Activated CD8-positive, alpha-beta memory T cell treated with anti-CD3 and anti-CD28 coated beads, Interleukin-2, amount 50 U/mL, for 4 hours (primary cell): ENCODE measurements at regions not wholly inside any gene's neighbourhood (a gene's known extent, or its start where the extent isn't known, plus 50 kb on each side); places are given as distances from the start of the nearest gene placed in this dataset.

Experiments used
- DNase-seq: peaks from one replicate; pipeline ENCODE4 v3.0.0-alpha.2; 2020

- no peak for DNase-seq
Measured at GRCh38 chr2:21288299-21288698, 164.5 kb downstream of the TDRD15 start.

- no peak for DNase-seq
Measured at GRCh38 chr2:21288739-21289520, 165.2 kb downstream of the TDRD15 start.

GRCh38 chr2:21289551-21289950 is 165.8 kb downstream of the TDRD15 start:
- no peak for DNase-seq

DNA sequence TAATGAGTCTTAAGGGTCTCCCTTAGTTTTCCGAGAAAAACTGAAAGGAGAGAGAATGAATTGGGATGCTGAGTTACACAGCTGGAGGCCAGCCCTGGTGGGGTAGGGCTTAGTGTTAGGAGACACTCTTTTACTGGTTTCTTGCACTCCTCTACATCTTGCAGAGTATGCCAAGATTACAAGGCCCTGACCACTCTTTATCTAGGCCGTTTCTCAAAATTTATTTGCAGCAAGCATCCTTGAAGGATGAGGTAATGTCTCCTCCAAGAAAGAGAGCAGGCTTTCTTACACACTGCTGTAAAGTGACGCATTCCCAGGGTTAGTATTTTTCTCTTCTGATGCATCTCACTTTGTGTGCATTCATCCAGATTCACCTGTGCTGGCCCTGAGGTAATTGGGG is 166.2 kb downstream of the TDRD15 start:
- no peak for DNase-seq

GRCh38 chr2:21291426-21291825 is 167.7 kb downstream of the TDRD15 start:
- no peak for DNase-seq

DNA sequence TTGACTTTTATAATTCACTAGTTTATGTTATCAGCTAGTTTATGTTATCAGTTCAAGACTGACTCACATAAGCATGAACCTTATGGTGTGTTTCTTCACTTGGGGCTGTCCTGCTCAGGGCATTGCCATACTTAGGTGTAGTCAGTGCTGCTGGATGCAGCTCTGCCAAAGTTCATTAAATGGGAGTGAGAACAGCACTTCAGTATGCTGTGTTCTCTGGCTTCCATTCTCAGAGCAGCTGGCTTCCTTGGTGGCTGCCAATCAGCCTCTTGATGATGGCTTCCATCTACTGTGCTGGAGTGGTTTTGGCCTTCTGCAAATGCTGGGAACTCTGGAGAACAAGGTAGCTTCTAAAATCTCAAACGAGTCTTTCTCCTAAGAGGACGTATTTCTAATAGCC is 170.7 kb downstream of the TDRD15 start:
- no peak for DNase-seq

GRCh38 chr2:21299411-21299810 is 175.6 kb downstream of the TDRD15 start:
- DNase-seq = no peak

- no peak for DNase-seq
Measured at GRCh38 chr2:21301871-21302455, 178.2 kb downstream of the TDRD15 start.

DNA sequence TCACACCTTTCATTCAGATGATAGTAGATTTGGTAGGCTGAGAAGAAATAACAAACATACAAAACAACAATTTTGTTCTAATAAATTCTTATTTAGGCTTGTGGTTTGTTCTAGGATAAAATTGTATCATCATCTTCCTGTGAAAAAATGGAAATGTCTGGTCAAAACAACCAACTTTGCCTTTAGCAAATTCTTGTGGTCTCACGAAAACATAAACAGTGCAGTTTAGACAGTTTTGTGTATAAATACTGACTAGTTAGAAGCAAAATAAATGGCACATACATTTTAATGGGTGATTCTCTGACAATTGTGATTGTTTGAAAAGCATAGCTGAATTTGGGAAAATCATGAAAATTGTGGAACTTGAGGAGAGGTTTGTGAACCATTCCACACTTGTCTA is 180.1 kb downstream of the TDRD15 start:
- DNase-seq = no peak

DNA sequence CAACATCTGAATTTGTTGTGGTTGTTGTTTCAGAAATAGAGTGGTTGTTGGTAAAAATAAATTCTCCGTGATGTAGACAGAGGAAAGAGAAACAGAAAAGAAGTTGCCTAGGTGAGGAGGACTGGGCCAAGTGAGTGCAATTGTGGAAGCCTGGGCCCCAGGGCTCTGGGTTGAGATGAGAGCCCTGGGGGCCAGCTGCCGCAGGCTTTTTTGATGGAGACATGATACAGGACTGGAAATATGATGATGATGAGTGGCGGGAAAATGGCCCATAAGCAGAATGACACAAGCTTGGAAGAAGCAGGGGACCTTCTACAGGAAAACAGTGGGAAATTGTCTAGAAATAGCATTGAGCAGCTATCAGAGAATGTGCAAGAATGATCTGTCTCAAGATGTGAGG is 181.8 kb downstream of the TDRD15 start:
- no peak for DNase-seq

- no peak for DNase-seq
Measured at GRCh38 chr2:21306235-21306634, 182.5 kb downstream of the TDRD15 start.

DNA sequence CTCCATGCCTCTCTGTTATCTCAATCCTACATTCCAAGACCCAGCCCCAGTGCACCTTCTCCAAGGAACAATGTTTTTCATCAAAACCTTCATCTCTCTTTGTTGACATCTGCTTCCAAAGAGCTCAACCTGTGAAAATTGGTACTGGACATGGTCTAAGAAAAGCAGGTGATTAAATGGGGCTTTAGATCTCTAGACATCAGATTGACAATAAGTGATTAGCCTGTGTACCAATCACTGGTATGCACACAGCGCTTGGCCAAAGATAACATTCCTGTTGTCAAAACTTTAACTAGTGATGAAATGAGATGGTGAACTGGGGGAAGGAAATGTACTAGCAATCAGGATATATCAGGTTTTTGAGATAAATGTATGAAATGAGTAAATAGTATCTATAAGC is 183.3 kb downstream of the TDRD15 start:
- no peak for DNase-seq

- DNase-seq = no peak
Measured at GRCh38 chr2:21310493-21310892, 186.7 kb downstream of the TDRD15 start.

GRCh38 chr2:21314322-21314835 is 190.6 kb downstream of the TDRD15 start:
- DNase-seq = no peak

GRCh38 chr2:21317131-21317530 is 193.4 kb downstream of the TDRD15 start:
- DNase-seq = no peak

- no peak for DNase-seq
Measured at GRCh38 chr2:21318263-21318662, 194.5 kb downstream of the TDRD15 start.

DNA sequence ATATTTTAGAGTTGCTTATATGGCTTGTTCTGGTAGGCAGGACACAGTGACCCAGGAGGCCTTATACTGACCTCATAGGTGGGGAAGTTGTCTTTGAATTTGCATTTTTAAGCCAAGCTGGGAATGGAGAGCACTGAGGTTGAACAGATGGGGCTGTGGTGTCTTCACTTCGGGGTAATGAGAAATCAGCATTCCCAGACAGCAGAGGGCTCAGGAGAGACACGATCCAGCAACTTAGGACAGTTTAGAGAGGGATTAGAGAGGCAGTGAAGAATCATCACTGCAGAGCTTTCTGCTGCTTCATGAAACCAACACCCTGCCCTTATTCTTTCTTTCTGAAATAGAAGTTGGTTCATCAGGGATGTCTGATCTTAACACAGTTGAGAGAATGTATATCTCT is 202.4 kb downstream of the TDRD15 start:
- DNase-seq = no peak

DNA sequence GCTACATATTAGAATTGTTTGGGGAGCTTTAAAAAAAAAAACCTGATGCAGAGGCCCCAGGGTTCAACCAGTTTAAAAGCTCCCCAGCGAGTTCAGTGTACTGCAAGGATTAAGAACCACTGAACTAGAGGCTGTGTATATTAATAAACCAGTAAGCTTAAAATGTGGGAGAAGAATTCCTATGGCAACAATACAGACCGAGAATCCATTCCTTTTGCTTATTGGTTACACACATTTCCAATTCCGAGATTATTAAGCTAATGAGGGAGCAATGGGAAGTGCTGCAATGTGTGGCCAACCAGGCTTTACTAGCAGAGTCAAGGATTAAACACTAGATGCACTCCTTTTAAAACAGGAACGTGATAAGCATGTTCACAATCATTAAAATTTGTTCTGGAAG is 204.4 kb downstream of the TDRD15 start:
- no peak for DNase-seq

DNA sequence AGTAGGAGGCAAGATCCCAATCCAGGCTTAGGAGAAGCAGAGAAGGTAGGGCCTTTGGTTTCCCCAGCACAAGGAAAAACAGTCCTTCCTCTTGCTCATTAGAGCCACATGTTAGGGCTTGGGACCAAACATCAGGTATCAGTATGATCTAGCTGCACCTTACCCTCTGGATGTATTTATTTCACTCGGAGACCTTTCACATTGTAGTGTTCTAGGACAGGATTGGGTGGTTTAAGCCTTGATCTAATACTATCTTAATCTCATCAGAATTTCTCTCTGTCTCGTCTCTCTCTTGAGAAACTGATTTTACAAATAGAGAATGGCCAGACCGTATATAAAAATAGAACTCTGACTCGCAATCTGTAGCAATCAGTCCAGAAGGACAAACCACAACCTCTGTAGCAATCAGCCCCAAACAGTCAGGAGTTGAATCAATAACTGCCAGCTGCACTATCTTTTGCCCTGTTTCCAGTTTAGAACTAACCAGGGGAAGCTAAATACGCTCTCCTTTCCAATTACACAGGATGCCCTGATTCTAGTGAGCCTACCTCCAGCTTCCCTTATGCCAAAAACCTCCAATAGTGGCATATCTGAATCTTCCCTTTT is 207.1 kb downstream of the TDRD15 start:
- no peak for DNase-seq

- DNase-seq = no peak
Measured at GRCh38 chr2:21331625-21332370, 208.0 kb downstream of the TDRD15 start.

GRCh38 chr2:21332993-21333625 is 209.3 kb downstream of the TDRD15 start:
- DNase-seq = no peak

GRCh38 chr2:21333684-21334083 is 209.9 kb downstream of the TDRD15 start:
- no peak for DNase-seq

DNA sequence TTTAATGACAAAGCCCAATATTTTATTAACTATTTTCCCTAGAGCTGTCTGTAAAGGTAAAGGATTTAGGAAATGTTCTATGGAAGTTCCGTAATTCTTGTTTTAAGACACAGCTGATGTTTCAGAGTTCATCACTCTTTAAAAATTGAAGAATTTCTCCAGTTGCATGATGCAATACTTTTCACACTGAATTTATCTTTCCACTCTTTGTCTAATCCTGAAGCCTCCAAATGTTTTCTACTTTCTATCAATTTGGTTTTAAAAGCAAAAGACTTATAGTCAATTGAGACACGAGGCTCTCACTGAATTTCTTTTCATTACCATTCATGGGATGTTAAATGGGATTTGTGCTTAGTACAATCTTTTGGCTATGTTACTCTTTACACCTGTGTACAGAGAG is 223.2 kb downstream of the TDRD15 start:
- DNase-seq = no peak
